CD4-positive, alpha-beta T cell treated with Interleukin-4 for 4 hours (primary cell): ENCODE measurements at regions not wholly inside any gene's neighbourhood (a gene's known extent, or its start where the extent isn't known, plus 50 kb on each side); places are given as distances from the start of the nearest gene placed in this dataset.

Experiments
- DNase-seq: peaks from one replicate; pipeline ENCODE4 v3.0.0-alpha.2; 2020

GRCh38 chr13:22198001-22198400, 527.1 kb downstream of the FGF9 start:
- no peak for DNase-seq

GRCh38 chr13:22198641-22199217, 527.9 kb downstream of the FGF9 start:
- no peak for DNase-seq

- DNase-seq, result no peak
Measured at GRCh38 chr13:22200440-22200839, 529.6 kb downstream of the FGF9 start.

- DNase-seq, result no peak
Measured at GRCh38 chr13:22201375-22201925, 530.6 kb downstream of the FGF9 start.

- DNase-seq, result no peak
Measured at GRCh38 chr13:22210134-22210930, 539.5 kb downstream of the FGF9 start.

- DNase-seq, result no peak
Measured at GRCh38 chr13:22211876-22212275, 541.0 kb downstream of the FGF9 start.

- no peak for DNase-seq
Measured at GRCh38 chr13:22212576-22212975, 541.7 kb downstream of the FGF9 start.

GRCh38 chr13:22214184-22214583, 543.3 kb downstream of the FGF9 start:
- DNase-seq, result no peak

GRCh38 chr13:22218797-22219196, 547.9 kb downstream of the FGF9 start:
- DNase-seq, result no peak

- DNase-seq, result no peak
Measured at GRCh38 chr13:22219709-22220108, 548.8 kb downstream of the FGF9 start.

- DNase-seq, result no peak
Measured at GRCh38 chr13:22220151-22221135, 549.6 kb downstream of the FGF9 start.

- no peak for DNase-seq
Measured at GRCh38 chr13:22223411-22223810, 552.5 kb downstream of the FGF9 start.

GRCh38 chr13:22226086-22226485, 555.2 kb downstream of the FGF9 start:
- no peak for DNase-seq

- no peak for DNase-seq
Measured at GRCh38 chr13:22227895-22228294, 557.0 kb downstream of the FGF9 start.

GRCh38 chr13:22229916-22230315, 559.0 kb downstream of the FGF9 start:
- no peak for DNase-seq

- no peak for DNase-seq
Measured at GRCh38 chr13:22232186-22232585, 561.3 kb downstream of the FGF9 start.

- DNase-seq, result no peak
Measured at GRCh38 chr13:22235285-22235949, 564.5 kb downstream of the FGF9 start.

GRCh38 chr13:22235950-22236290, 565.0 kb downstream of the FGF9 start:
- no peak for DNase-seq

- no peak for DNase-seq
Measured at GRCh38 chr13:22238269-22238668, 567.4 kb downstream of the FGF9 start.

- DNase-seq, result no peak
Measured at GRCh38 chr13:22240716-22241115, 569.8 kb downstream of the FGF9 start.

- no peak for DNase-seq
Measured at GRCh38 chr13:22243469-22244163, 572.7 kb downstream of the FGF9 start.

- DNase-seq, result no peak
Measured at GRCh38 chr13:22252281-22252830, 581.5 kb downstream of the FGF9 start.
